ENCODE measurements at regions not wholly inside any gene's neighbourhood (a gene's known extent, or its start where the extent isn't known, plus 50 kb on each side); places are given as distances from the start of the nearest gene placed in this dataset.

- ChIA-PET CTCF (no interaction called here), POLR2A (no interaction called here)
- no peaks in the 10 kb centered on the region for H3K27me3 Mint-ChIP-seq (ENCODE audit: low read depth)
- H3K36me3 Mint-ChIP-seq = no peaks in the 10 kb centered on the region
- H3K4me3 Mint-ChIP-seq = no peak overlapping the region
- ATAC-seq = no peak
- no peaks in the 10 kb centered on the region for H3K4me1 Mint-ChIP-seq
- H3K9me3 Mint-ChIP-seq = 0 out of 2 replicates have a peak, but pooled peaks cover 3% of the 10 kb centered on the region
- DNase-seq (ENCODE audit: low spot score) = no peak
- TF ChIP-seq CREM (CRISPR knock-in tag; IDR thresholded peaks at IDR 0.05) (no peak), USF2 (CRISPR knock-in tag; IDR thresholded peaks at IDR 0.05) (no peak)
- no peak overlapping the region for H3K27ac Mint-ChIP-seq
Observed at GRCh38 chr3:151960961-151961580, 87.6 kb downstream of the SUCNR1 start.

- Mint-ChIP-seq H3K4me1 (no peaks in the 10 kb centered on the region), H3K4me3 (no peak overlapping the region), H3K9me3 (peaks cover 4% of the 10 kb centered on the region; the same call in 1 of the 2 replicates), H3K27me3 (ENCODE audit: low read depth) (no peaks in the 10 kb centered on the region), H3K36me3 (no peaks in the 10 kb centered on the region), H3K27ac (no peak overlapping the region)
- ATAC-seq (no peak), DNase-seq (ENCODE audit: low spot score) (no peak)
- ChIA-PET POLR2A (no interaction called here), CTCF (no interaction called here)
- TF ChIP-seq CREB1 (CRISPR knock-in tag; IDR thresholded peaks at IDR 0.05) (no peak), TCF7 (CRISPR knock-in tag; IDR thresholded peaks at IDR 0.05; ENCODE audit: low read depth) (no peak), SMAD3 (CRISPR knock-in tag; IDR thresholded peaks at IDR 0.05; ENCODE audit: borderline replicate concordance) (no peak), SMAD4 (CRISPR knock-in tag; IDR thresholded peaks at IDR 0.05) (no peak), E2F4 (CRISPR knock-in tag; IDR thresholded peaks at IDR 0.05; ENCODE audit: borderline replicate concordance, low read depth) (no peak), GRHL2 (CRISPR knock-in tag; IDR thresholded peaks at IDR 0.05; ENCODE audit: insufficient replicate concordance, severe bottlenecking) (no peak), E2F1 (CRISPR knock-in tag; IDR thresholded peaks at IDR 0.05) (no peak), CREM (CRISPR knock-in tag; IDR thresholded peaks at IDR 0.05) (no peak), NR2C2 (CRISPR knock-in tag; IDR thresholded peaks at IDR 0.05) (no peak), ZNF425 (CRISPR knock-in tag; conservative IDR thresholded peaks at IDR 0.05) (no peak), CDX4 (CRISPR knock-in tag; IDR thresholded peaks at IDR 0.05; ENCODE audit: borderline replicate concordance) (no peak)
Observed at GRCh38 chr3:151962352-151962751, 88.9 kb downstream of the SUCNR1 start.

GRCh38 chr3:151962912-151963311 is 89.5 kb downstream of the SUCNR1 start:
- no peak overlapping the region for H3K4me3 Mint-ChIP-seq
- H3K27me3 Mint-ChIP-seq (ENCODE audit: low read depth) = no peaks in the 10 kb centered on the region
- no peaks in the 10 kb centered on the region for H3K36me3 Mint-ChIP-seq
- H3K4me1 Mint-ChIP-seq = no peaks in the 10 kb centered on the region
- DNase-seq (ENCODE audit: low spot score) (no peak), ATAC-seq (no peak)
- H3K9me3 Mint-ChIP-seq = peaks cover 10% of the 10 kb centered on the region
- H3K27ac Mint-ChIP-seq = no peak overlapping the region
- ChIA-PET CTCF (no interaction called here), POLR2A (no interaction called here)
- TF ChIP-seq TEAD1 (CRISPR knock-in tag; IDR thresholded peaks at IDR 0.05) = no peak
- TF ChIP-seq PREB (CRISPR knock-in tag; IDR thresholded peaks at IDR 0.05; ENCODE audit: borderline replicate concordance) = no peak
- no peak for TF ChIP-seq E2F5 (CRISPR knock-in tag; IDR thresholded peaks at IDR 0.05)
- no peak for TF ChIP-seq ZNF425 (CRISPR knock-in tag; conservative IDR thresholded peaks at IDR 0.05)
- TF ChIP-seq GABPB1 (CRISPR knock-in tag; IDR thresholded peaks at IDR 0.05) = no peak
- TF ChIP-seq IRF2 (CRISPR knock-in tag; IDR thresholded peaks at IDR 0.05; ENCODE audit: borderline replicate concordance, low read depth) = no peak
- TF ChIP-seq FOXP1 (CRISPR knock-in tag; IDR thresholded peaks at IDR 0.05; ENCODE audit: borderline replicate concordance) = no peak
